ENCODE measurements at regions not wholly inside any gene's neighbourhood (a gene's known extent, or its start where the extent isn't known, plus 50 kb on each side); places are given as distances from the start of the nearest gene placed in this dataset.
A peak's percentile ranks its signal among the peaks of the same experiment; 100 is the strongest.

- Histone ChIP-seq H3K14ac (ENCODE audit: insufficient read depth, low read length) (no peak overlapping the region), H3K27me3 (ENCODE audit: insufficient read depth, low read length) (no peaks in the 10 kb centered on the region), H4K5ac (ENCODE audit: insufficient read length, low read depth, low read length) (no peak overlapping the region), H3K9me3 (ENCODE audit: control insufficient read depth, low read depth, low read length) (no peaks in the 10 kb centered on the region), H3K79me1 (ENCODE audit: insufficient read depth, low read depth, low read length, poor library complexity, severe bottlenecking) (no peaks in the 10 kb centered on the region), H2BK15ac (ENCODE audit: low read depth, low read length) (no peak overlapping the region), H3K4me1 (ENCODE audit: insufficient read depth, low read length) (no peaks in the 10 kb centered on the region; the same call in 1 of the 2 replicates), H3K23me2 (ENCODE audit: insufficient read length, low read depth, low read length, poor library complexity, severe bottlenecking) (no peaks in the 10 kb centered on the region), H4K20me1 (ENCODE audit: control insufficient read depth, insufficient read depth, insufficient read length) (no peaks in the 10 kb centered on the region), H3K9ac (ENCODE audit: extremely low read depth, insufficient read length, low read length) (no peak overlapping the region), H2BK12ac (ENCODE audit: insufficient read length, low read depth, low read length) (no peak overlapping the region), H3K18ac (ENCODE audit: insufficient read length, low read depth, low read length) (no peak overlapping the region), H2AK5ac (ENCODE audit: insufficient read length, low read length) (no peak overlapping the region), H3K4me2 (ENCODE audit: insufficient read depth, insufficient read length, low read length) (no peak overlapping the region), H3K4ac (ENCODE audit: low read depth, low read length) (no peak overlapping the region), H2AFZ (ENCODE audit: low read length) (no peak overlapping the region), H4K8ac (replicated peaks; ENCODE audit: insufficient read length, low read depth, low read length) (no peak overlapping the region), H2BK20ac (ENCODE audit: low read depth, low read length, poor library complexity, severe bottlenecking) (no peak overlapping the region), H3K23ac (ENCODE audit: insufficient read length, low read depth, low read length) (no peak overlapping the region), H2BK120ac (ENCODE audit: low read depth, low read length, poor library complexity, severe bottlenecking) (no peak overlapping the region), H4K91ac (ENCODE audit: insufficient read length, low read depth, low read length) (no peak overlapping the region), H3K27ac (ENCODE audit: insufficient read length, low read depth, low read length) (no peak overlapping the region), H3K79me2 (ENCODE audit: insufficient read depth, low read length) (no peaks in the 10 kb centered on the region), H3K56ac (ENCODE audit: insufficient read length, low read depth, low read length) (no peak overlapping the region), H3T11ph (ENCODE audit: low read length) (no peak overlapping the region), H2BK5ac (ENCODE audit: insufficient read length, low read length) (no peak overlapping the region)
- peaks cover 37 to 47% of the 10 kb centered on the region in 2 experiments for H3K4me1 Mint-ChIP-seq
- peak overlapping the region in 1 of 3 experiments; percentile 22; a peak in 2 of 7 replicates for H3K27ac Mint-ChIP-seq
- no peak overlapping the region for H3K4me3 Mint-ChIP-seq
- DNase-seq = no peak
- TF ChIP-seq, protein P1, sequence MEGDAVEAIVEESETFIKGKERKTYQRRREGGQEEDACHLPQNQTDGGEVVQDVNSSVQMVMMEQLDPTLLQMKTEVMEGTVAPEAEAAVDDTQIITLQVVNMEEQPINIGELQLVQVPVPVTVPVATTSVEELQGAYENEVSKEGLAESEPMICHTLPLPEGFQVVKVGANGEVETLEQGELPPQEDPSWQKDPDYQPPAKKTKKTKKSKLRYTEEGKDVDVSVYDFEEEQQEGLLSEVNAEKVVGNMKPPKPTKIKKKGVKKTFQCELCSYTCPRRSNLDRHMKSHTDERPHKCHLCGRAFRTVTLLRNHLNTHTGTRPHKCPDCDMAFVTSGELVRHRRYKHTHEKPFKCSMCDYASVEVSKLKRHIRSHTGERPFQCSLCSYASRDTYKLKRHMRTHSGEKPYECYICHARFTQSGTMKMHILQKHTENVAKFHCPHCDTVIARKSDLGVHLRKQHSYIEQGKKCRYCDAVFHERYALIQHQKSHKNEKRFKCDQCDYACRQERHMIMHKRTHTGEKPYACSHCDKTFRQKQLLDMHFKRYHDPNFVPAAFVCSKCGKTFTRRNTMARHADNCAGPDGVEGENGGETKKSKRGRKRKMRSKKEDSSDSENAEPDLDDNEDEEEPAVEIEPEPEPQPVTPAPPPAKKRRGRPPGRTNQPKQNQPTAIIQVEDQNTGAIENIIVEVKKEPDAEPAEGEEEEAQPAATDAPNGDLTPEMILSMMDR (conservative IDR thresholded peaks at IDR 0.05) = no peak
- H3K36me3 Mint-ChIP-seq (ENCODE audit: insufficient read depth in 1 of 3, low read depth in 3 of 3) = no peaks in the 10 kb centered on the region
- peaks cover 16% of the 10 kb centered on the region for H3K27me3 Mint-ChIP-seq (ENCODE audit: low read depth)
- WGBS (ENCODE audit: extremely low coverage, insufficient read length, low lambda C conversion rate) = no CpG with 5 or more reads among the region's 5 CpGs
- no peaks in the 10 kb centered on the region for H3K9me3 Mint-ChIP-seq
Measured at GRCh38 chr2:37872192-37872750, 52.8 kb upstream of the RMDN2 start.
